BJ (cell line): ENCODE measurements at regions not wholly inside any gene's neighbourhood (a gene's known extent, or its start where the extent isn't known, plus 50 kb on each side); places are given as distances from the start of the nearest gene placed in this dataset.

Source experiments
- CTCF ChIA-PET: fragments of 350-600 bp; formaldehyde crosslinking; extraction: SDS; loops from one replicate; lab custom pipeline; 2021; ENCODE audit warnings: antibody characterized with exemption, inconsistent platforms; lab: Yijun Ruan, JAX
- POLR2A ChIA-PET: fragments of 300-600 bp; sonication (Branson Sonifier 250); formaldehyde crosslinking; extraction: SDS; loops from one replicate; lab custom pipeline; 2021; ENCODE audit warnings: antibody characterized with exemption; lab: Charles Lee
- DNase-seq: peaks from one replicate; pipeline ENCODE4 v3.0.0-alpha.2; 2011; ENCODE audit warnings: low read depth
- H3K27me3 ChIP-seq: 2 replicates; pipeline ENCODE4 v1.6.0; 2011; ENCODE audit warnings: low read length; ENCODE audit not compliant: control insufficient read depth, insufficient read depth
- H3K36me3 ChIP-seq: 2 replicates; pipeline ENCODE4 v1.5.1; 2011; ENCODE audit warnings: low read length; ENCODE audit not compliant: control insufficient read depth, insufficient read depth
- H3K4me3 ChIP-seq: 2 replicates; pipeline ENCODE4 v1.5.1; 2011; ENCODE audit warnings: low read depth, mild to moderate bottlenecking, control low read depth, low read length
- CTCF ChIP-seq: IDR thresholded peaks from 2 replicates; pipeline ENCODE4 v1.5.1; 2011; ENCODE audit warnings: low read depth, mild to moderate bottlenecking, control low read depth, inconsistent platforms, low read length, moderate library complexity; ENCODE audit not compliant: insufficient read depth

GRCh38 chr9:89755821-89756220 is 151.0 kb downstream of the GADD45G start:
- DNase-seq, result no peak
- Histone ChIP-seq H3K36me3 (no peaks in the 10 kb centered on the region), H3K4me3 (no peak overlapping the region), H3K27me3 (no peaks in the 10 kb centered on the region)
- ChIA-PET POLR2A (no interaction called here), CTCF (no interaction called here)
- TF ChIP-seq CTCF, result no peak

- Histone ChIP-seq H3K27me3 (no peaks in the 10 kb centered on the region), H3K36me3 (no peaks in the 10 kb centered on the region), H3K4me3 (no peak overlapping the region)
- DNase-seq, result no peak
- POLR2A ChIA-PET, result no interaction called here
- CTCF ChIA-PET, result no interaction called here
- TF ChIP-seq CTCF, result no peak
Observed at GRCh38 chr9:89756891-89757537, 152.2 kb downstream of the GADD45G start.

GRCh38 chr9:89757776-89758528 is 153.1 kb downstream of the GADD45G start:
- no peak for DNase-seq
- POLR2A ChIA-PET, result no interaction called here
- Histone ChIP-seq H3K27me3 (no peaks in the 10 kb centered on the region), H3K4me3 (no peak overlapping the region), H3K36me3 (no peaks in the 10 kb centered on the region)
- CTCF ChIA-PET, result no interaction called here
- no peak for TF ChIP-seq CTCF

- Histone ChIP-seq H3K4me3 (no peak overlapping the region), H3K27me3 (no peaks in the 10 kb centered on the region), H3K36me3 (no peaks in the 10 kb centered on the region)
- no peak for DNase-seq
- TF ChIP-seq CTCF, result no peak
- ChIA-PET POLR2A (no interaction called here), CTCF (interaction anchor here (1.3 kb wide), 1 partner anchor 9 kb away, joined by 3 read pairs; no protein-coding TSS in a partner anchor)
Observed at GRCh38 chr9:89759572-89759971, 154.8 kb downstream of the GADD45G start.

- CTCF ChIA-PET, result interaction anchor here (1.3 kb wide), 1 partner anchor 10 kb away, joined by 3 read pairs; no protein-coding TSS in a partner anchor
- POLR2A ChIA-PET, result no interaction called here
- Histone ChIP-seq H3K36me3 (no peaks in the 10 kb centered on the region), H3K4me3 (no peak overlapping the region), H3K27me3 (no peaks in the 10 kb centered on the region)
- TF ChIP-seq CTCF, result no peak
- no peak for DNase-seq
Observed at GRCh38 chr9:89760123-89760522, 155.3 kb downstream of the GADD45G start.
